ENCODE measurements at regions not wholly inside any gene's neighbourhood (a gene's known extent, or its start where the extent isn't known, plus 50 kb on each side); places are given as distances from the start of the nearest gene placed in this dataset.

- Histone ChIP-seq H3K27ac (no peak overlapping the region), H3K36me3 (no peaks in the 10 kb centered on the region), H3K27me3 (no peaks in the 10 kb centered on the region), H3K9me3 (no peaks in the 10 kb centered on the region), H3K4me3 (no peak overlapping the region), H3K4me1 (no peaks in the 10 kb centered on the region)
- WGBS, 2 donors = 64 to 77% methylated on average over 10 of the region's 10 CpGs
- intact Hi-C loops (cut with DNase I) = no loop called here
- DNase-seq = no peak
- TF ChIP-seq EP300 (IDR thresholded peaks at IDR 0.05) (no peak), POLR2AphosphoS5 (IDR thresholded peaks at IDR 0.05) (no peak), POLR2A (IDR thresholded peaks at IDR 0.05) (no peak), CTCF (IDR thresholded peaks at IDR 0.05) (no peak)
Measured at GRCh38 chr22:48530666-48531065, 1297.0 kb downstream of the BRD1 start.

- intact Hi-C loops (cut with DNase I) = no loop called here
- no peaks in the 10 kb centered on the region for H3K27me3 ChIP-seq
- no peak for DNase-seq
- H3K4me3 ChIP-seq = no peak overlapping the region
- no peaks in the 10 kb centered on the region for H3K4me1 ChIP-seq
- H3K9me3 ChIP-seq = no peaks in the 10 kb centered on the region
- H3K36me3 ChIP-seq = no peaks in the 10 kb centered on the region
- TF ChIP-seq EP300 (IDR thresholded peaks at IDR 0.05) (no peak), POLR2A (IDR thresholded peaks at IDR 0.05) (no peak), POLR2AphosphoS5 (IDR thresholded peaks at IDR 0.05) (no peak), CTCF (IDR thresholded peaks at IDR 0.05) (no peak)
- no peak overlapping the region for H3K27ac ChIP-seq
- 54 to 80% methylated on average over 13 of the region's 13 CpGs for WGBS, 2 donors
Measured at GRCh38 chr22:48528221-48528915, 1299.3 kb downstream of the BRD1 start.

GRCh38 chr22:48523761-48524160 is 1303.9 kb downstream of the BRD1 start:
- DNase-seq = no peak
- intact Hi-C loops (cut with DNase I) = no loop called here
- Histone ChIP-seq H3K9me3 (no peaks in the 10 kb centered on the region), H3K27me3 (no peaks in the 10 kb centered on the region), H3K4me1 (no peaks in the 10 kb centered on the region), H3K27ac (no peak overlapping the region), H3K4me3 (no peak overlapping the region), H3K36me3 (no peaks in the 10 kb centered on the region)
- TF ChIP-seq POLR2A (IDR thresholded peaks at IDR 0.05) = no peak
- TF ChIP-seq POLR2AphosphoS5 (IDR thresholded peaks at IDR 0.05) = no peak
- no peak for TF ChIP-seq CTCF (IDR thresholded peaks at IDR 0.05)
- no peak for TF ChIP-seq EP300 (IDR thresholded peaks at IDR 0.05)
- 86 to 88% methylated on average over 14 of the region's 14 CpGs for WGBS, 2 donors

GRCh38 chr22:48523091-48523490 is 1304.6 kb downstream of the BRD1 start:
- Histone ChIP-seq H3K27ac (no peak overlapping the region), H3K9me3 (no peaks in the 10 kb centered on the region), H3K36me3 (no peaks in the 10 kb centered on the region), H3K4me1 (no peaks in the 10 kb centered on the region), H3K4me3 (no peak overlapping the region), H3K27me3 (no peaks in the 10 kb centered on the region)
- DNase-seq = no peak
- WGBS, 2 donors = 88 to 90% methylated on average over 19 of the region's 19 CpGs
- intact Hi-C loops (cut with DNase I) = no loop called here
- TF ChIP-seq CTCF (IDR thresholded peaks at IDR 0.05) (no peak), POLR2A (IDR thresholded peaks at IDR 0.05) (no peak), POLR2AphosphoS5 (IDR thresholded peaks at IDR 0.05) (no peak), EP300 (IDR thresholded peaks at IDR 0.05) (no peak)

GRCh38 chr22:48522271-48522670 is 1305.4 kb downstream of the BRD1 start:
- no peaks in the 10 kb centered on the region for H3K36me3 ChIP-seq
- no peak overlapping the region for H3K4me3 ChIP-seq
- no peak overlapping the region for H3K27ac ChIP-seq
- 85 to 90% methylated on average over 14 of the region's 14 CpGs for WGBS, 2 donors
- H3K27me3 ChIP-seq = no peaks in the 10 kb centered on the region
- H3K9me3 ChIP-seq = no peaks in the 10 kb centered on the region
- intact Hi-C loops (cut with DNase I) = no loop called here
- no peak for DNase-seq
- no peaks in the 10 kb centered on the region for H3K4me1 ChIP-seq
- no peak for TF ChIP-seq POLR2A (IDR thresholded peaks at IDR 0.05)
- TF ChIP-seq POLR2AphosphoS5 (IDR thresholded peaks at IDR 0.05) = no peak
- no peak for TF ChIP-seq EP300 (IDR thresholded peaks at IDR 0.05)
- no peak for TF ChIP-seq CTCF (IDR thresholded peaks at IDR 0.05)
